CD8-positive, alpha-beta memory T cell (primary cell): ENCODE measurements at regions not wholly inside any gene's neighbourhood (a gene's known extent, or its start where the extent isn't known, plus 50 kb on each side); places are given as distances from the start of the nearest gene placed in this dataset.
A peak's percentile ranks its signal among the peaks of the same experiment; 100 is the strongest.

Experiments used
- CTCF ChIA-PET: fragments of 350-600 bp; sonication (Branson Sonifier 250); formaldehyde crosslinking; loops from one replicate; lab custom pipeline; 2021; ENCODE audit warnings: antibody characterized with exemption; lab: Charles Lee
- POLR2A ChIA-PET: fragments of 350-600 bp; sonication (Branson Sonifier 250); formaldehyde crosslinking; loops from one replicate; lab custom pipeline; 2021; ENCODE audit warnings: antibody characterized with exemption; lab: Charles Lee
- DNase-seq, 5 donors: peaks; one replicate each; pipeline versions ENCODE4 v3.0.0 to v3.0.0-alpha.2; 2020 to 2022; ENCODE audit warnings: mixed read lengths in 1 of 5
- H3K27ac ChIP-seq: one replicate; pipeline ENCODE4 v1.7.0; 2013; ENCODE audit warnings: low read depth, mild to moderate bottlenecking, low read length, moderate library complexity
- H3K27me3 ChIP-seq: 2 replicates; pipeline ENCODE4 v1.7.0; 2013; ENCODE audit warnings: low read length, mild to moderate bottlenecking; ENCODE audit not compliant: insufficient read depth, poor library complexity, severe bottlenecking
- H3K36me3 ChIP-seq: 2 replicates; pipeline ENCODE4 v1.7.0; 2013; ENCODE audit warnings: mild to moderate bottlenecking, low read length, moderate library complexity; ENCODE audit not compliant: insufficient read depth
- H3K4me1 ChIP-seq: 2 replicates; pipeline ENCODE4 v1.7.0; 2013; ENCODE audit warnings: mild to moderate bottlenecking, low read length, moderate library complexity; ENCODE audit not compliant: insufficient read depth
- H3K4me3 ChIP-seq: 2 replicates; pipeline ENCODE4 v1.7.0; 2013; ENCODE audit warnings: mild to moderate bottlenecking, low read length
- H3K9me3 ChIP-seq: 2 replicates; pipeline ENCODE4 v1.7.0; 2013; ENCODE audit warnings: mild to moderate bottlenecking, low read length
- H3K27ac Mint-ChIP-seq, 8 donors: one replicate each; pipeline ENCODE4 v1.8.0; 2020 to 2021; ENCODE audit warnings: mixed read lengths in 8 of 8, mild to moderate bottlenecking in 6 of 8, inconsistent platforms in 3 of 8, moderate library complexity in 3 of 8
- H3K27me3 Mint-ChIP-seq, 2 donors: one replicate each; pipeline ENCODE4 v1.8.0; 2020 to 2021; ENCODE audit warnings: mixed read lengths in 2 of 2, mild to moderate bottlenecking in 1 of 2, moderate library complexity in 1 of 2
- H3K36me3 Mint-ChIP-seq, 3 donors: one replicate each; pipeline ENCODE4 v1.8.0; 2020 to 2021; ENCODE audit warnings: mixed read lengths in 3 of 3, inconsistent platforms in 1 of 3, mild to moderate bottlenecking in 1 of 3
- H3K4me1 Mint-ChIP-seq, 3 donors: one replicate each; pipeline ENCODE4 v1.8.0; 2020 to 2021; ENCODE audit warnings: mixed read lengths in 3 of 3, inconsistent platforms in 1 of 3, mild to moderate bottlenecking in 1 of 3
- H3K4me3 Mint-ChIP-seq, 7 donors: one replicate each; pipeline ENCODE4 v1.8.0; 2020 to 2021; ENCODE audit warnings: mixed read lengths in 7 of 7, mild to moderate bottlenecking in 6 of 7, moderate library complexity in 4 of 7, inconsistent platforms in 2 of 7
- H3K9me3 Mint-ChIP-seq, 5 donors: one replicate each; pipeline ENCODE4 v1.8.0; 2020 to 2022; ENCODE audit warnings: mixed read lengths in 5 of 5, mild to moderate bottlenecking in 3 of 5, moderate library complexity in 2 of 5, inconsistent platforms in 1 of 5

GRCh38 chr9:30201024-30201423 lies 2183.4 kb upstream of the ACO1 start:
- no peaks in the 10 kb centered on the region for H3K4me1 Mint-ChIP-seq
- CTCF ChIA-PET: no interaction called here
- no peak overlapping the region for H3K27ac Mint-ChIP-seq
- Histone ChIP-seq H3K4me3 (no peak overlapping the region), H3K9me3 (no peaks in the 10 kb centered on the region), H3K27me3 (no peaks in the 10 kb centered on the region), H3K4me1 (no peaks in the 10 kb centered on the region), H3K36me3 (no peaks in the 10 kb centered on the region), H3K27ac (no peak overlapping the region)
- POLR2A ChIA-PET: no interaction called here
- H3K4me3 Mint-ChIP-seq: no peak overlapping the region
- H3K9me3 Mint-ChIP-seq: peaks cover 2 to 14% (median 8%) of the 10 kb centered on the region in 5 donors
- peaks cover 0 to 1% (median 0%) of the 10 kb centered on the region in 3 donors for H3K36me3 Mint-ChIP-seq
- H3K27me3 Mint-ChIP-seq: no peaks in the 10 kb centered on the region
- DNase-seq: no peak

DNA sequence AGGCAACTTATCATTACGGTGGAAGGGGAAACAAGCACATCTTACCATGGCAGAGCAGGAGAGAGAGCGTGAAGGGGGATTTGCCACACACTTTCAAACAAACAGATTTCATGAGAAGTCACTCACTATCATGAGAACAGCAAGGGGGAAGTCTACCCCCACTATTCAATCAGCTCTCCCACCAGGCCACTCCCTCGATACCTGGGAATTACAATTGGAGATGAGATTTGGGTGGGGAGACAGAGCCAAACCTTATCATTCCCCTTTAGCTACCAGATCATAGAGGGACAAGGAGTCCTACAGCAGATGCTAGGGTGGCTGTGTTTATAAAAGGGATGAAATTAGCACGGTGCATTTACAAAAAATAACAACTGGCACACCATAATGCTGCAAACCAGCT lies 2149.4 kb upstream of the ACO1 start:
- Histone ChIP-seq H3K36me3 (no peaks in the 10 kb centered on the region), H3K4me1 (no peaks in the 10 kb centered on the region), H3K27ac (no peak overlapping the region), H3K27me3 (no peaks in the 10 kb centered on the region), H3K4me3 (no peak overlapping the region), H3K9me3 (no peaks in the 10 kb centered on the region)
- Mint-ChIP-seq H3K4me3 (no peak overlapping the region), H3K36me3 (no peaks in the 10 kb centered on the region), H3K27me3 (no peaks in the 10 kb centered on the region), H3K27ac (peak overlapping the region in 1 of 8 donors; percentile 39), H3K9me3 (peaks cover 0 to 10% (median 0%) of the 10 kb centered on the region in 5 donors), H3K4me1 (no peaks in the 10 kb centered on the region)
- ChIA-PET CTCF (no interaction called here), POLR2A (no interaction called here)
- no peak for DNase-seq

GRCh38 chr9:30235564-30235963 lies 2148.9 kb upstream of the ACO1 start:
- Histone ChIP-seq H3K36me3 (no peaks in the 10 kb centered on the region), H3K4me3 (no peak overlapping the region), H3K4me1 (no peaks in the 10 kb centered on the region), H3K27ac (no peak overlapping the region), H3K27me3 (no peaks in the 10 kb centered on the region), H3K9me3 (no peaks in the 10 kb centered on the region)
- H3K9me3 Mint-ChIP-seq: peaks cover 0 to 10% (median 0%) of the 10 kb centered on the region in 5 donors
- H3K27ac Mint-ChIP-seq: no peak overlapping the region
- no peaks in the 10 kb centered on the region for H3K4me1 Mint-ChIP-seq
- ChIA-PET CTCF (no interaction called here), POLR2A (no interaction called here)
- no peaks in the 10 kb centered on the region for H3K27me3 Mint-ChIP-seq
- H3K36me3 Mint-ChIP-seq: no peaks in the 10 kb centered on the region
- no peak for DNase-seq
- no peak overlapping the region for H3K4me3 Mint-ChIP-seq

DNA sequence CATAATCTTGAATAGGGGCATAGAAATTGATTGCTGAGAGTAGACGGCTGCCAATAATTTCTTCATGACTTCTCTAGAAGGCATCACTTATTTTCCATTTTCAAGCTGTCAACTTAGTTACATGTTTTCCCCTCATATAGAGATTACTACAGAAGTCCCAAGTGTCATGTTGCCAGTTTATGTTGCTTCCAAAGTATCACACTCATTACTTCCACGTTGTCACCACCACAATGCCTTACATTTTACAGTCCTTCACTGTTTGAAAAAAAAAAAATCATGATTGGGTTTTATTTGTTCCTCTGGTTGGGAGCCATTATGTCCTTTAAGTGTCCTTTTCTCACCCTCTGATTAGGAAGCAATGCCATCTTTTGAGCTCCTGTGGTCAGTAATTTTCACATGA lies 2144.6 kb upstream of the ACO1 start:
- no peaks in the 10 kb centered on the region for H3K4me1 Mint-ChIP-seq
- DNase-seq: no peak
- no peaks in the 10 kb centered on the region for H3K4me1 ChIP-seq
- peaks cover 0 to 10% (median 2%) of the 10 kb centered on the region in 5 donors for H3K9me3 Mint-ChIP-seq
- no peaks in the 10 kb centered on the region for H3K9me3 ChIP-seq
- no peak overlapping the region for H3K4me3 ChIP-seq
- ChIA-PET POLR2A (no interaction called here), CTCF (no interaction called here)
- H3K27me3 ChIP-seq: no peaks in the 10 kb centered on the region
- H3K36me3 ChIP-seq: no peaks in the 10 kb centered on the region
- no peak overlapping the region for H3K27ac Mint-ChIP-seq
- H3K4me3 Mint-ChIP-seq: no peak overlapping the region
- no peaks in the 10 kb centered on the region for H3K36me3 Mint-ChIP-seq
- H3K27me3 Mint-ChIP-seq: no peaks in the 10 kb centered on the region
- H3K27ac ChIP-seq: no peak overlapping the region

DNA sequence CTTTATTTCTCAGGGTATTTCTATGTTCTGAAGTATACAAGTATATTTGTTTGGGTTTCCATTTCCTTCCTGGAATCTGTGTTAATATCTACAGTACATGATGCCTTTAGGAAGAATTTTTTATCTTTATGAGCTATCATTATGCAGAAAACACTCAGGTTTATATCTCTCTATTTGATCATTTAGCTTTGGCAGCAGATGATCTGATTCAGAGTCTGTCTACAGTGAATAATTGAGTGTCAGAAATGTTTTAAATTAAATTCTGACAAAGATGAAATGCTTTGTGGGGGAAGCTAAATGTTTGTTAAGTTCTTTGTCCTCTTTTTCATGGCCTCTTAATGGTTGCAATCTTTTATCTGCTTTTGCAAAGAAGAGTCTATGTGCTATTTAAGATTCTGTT lies 2141.0 kb upstream of the ACO1 start:
- H3K9me3 Mint-ChIP-seq: peaks cover 0 to 6% (median 2%) of the 10 kb centered on the region in 5 donors
- Histone ChIP-seq H3K36me3 (no peaks in the 10 kb centered on the region), H3K9me3 (no peaks in the 10 kb centered on the region), H3K4me1 (no peaks in the 10 kb centered on the region), H3K4me3 (no peak overlapping the region), H3K27ac (no peak overlapping the region), H3K27me3 (no peaks in the 10 kb centered on the region)
- no peaks in the 10 kb centered on the region for H3K4me1 Mint-ChIP-seq
- CTCF ChIA-PET: no interaction called here
- H3K27ac Mint-ChIP-seq: no peak overlapping the region
- POLR2A ChIA-PET: no interaction called here
- no peaks in the 10 kb centered on the region for H3K27me3 Mint-ChIP-seq
- DNase-seq: no peak
- no peak overlapping the region for H3K4me3 Mint-ChIP-seq
- no peaks in the 10 kb centered on the region for H3K36me3 Mint-ChIP-seq

- H3K27ac ChIP-seq: no peak overlapping the region
- no peak overlapping the region for H3K4me3 Mint-ChIP-seq
- ChIA-PET POLR2A (no interaction called here), CTCF (no interaction called here)
- no peaks in the 10 kb centered on the region for H3K9me3 ChIP-seq
- H3K36me3 Mint-ChIP-seq: no peaks in the 10 kb centered on the region
- H3K36me3 ChIP-seq: no peaks in the 10 kb centered on the region
- peaks cover 0 to 2% (median 0%) of the 10 kb centered on the region in 5 donors for H3K9me3 Mint-ChIP-seq
- H3K27me3 ChIP-seq: no peaks in the 10 kb centered on the region
- H3K4me1 ChIP-seq: no peaks in the 10 kb centered on the region
- no peak for DNase-seq
- no peak overlapping the region for H3K4me3 ChIP-seq
- H3K4me1 Mint-ChIP-seq: no peaks in the 10 kb centered on the region
- no peaks in the 10 kb centered on the region for H3K27me3 Mint-ChIP-seq
- peak overlapping the region in 1 of 8 donors; percentile 6 for H3K27ac Mint-ChIP-seq
These were observed 2139.6 kb upstream of the ACO1 start for GRCh38 chr9:30244877-30245276.

DNA sequence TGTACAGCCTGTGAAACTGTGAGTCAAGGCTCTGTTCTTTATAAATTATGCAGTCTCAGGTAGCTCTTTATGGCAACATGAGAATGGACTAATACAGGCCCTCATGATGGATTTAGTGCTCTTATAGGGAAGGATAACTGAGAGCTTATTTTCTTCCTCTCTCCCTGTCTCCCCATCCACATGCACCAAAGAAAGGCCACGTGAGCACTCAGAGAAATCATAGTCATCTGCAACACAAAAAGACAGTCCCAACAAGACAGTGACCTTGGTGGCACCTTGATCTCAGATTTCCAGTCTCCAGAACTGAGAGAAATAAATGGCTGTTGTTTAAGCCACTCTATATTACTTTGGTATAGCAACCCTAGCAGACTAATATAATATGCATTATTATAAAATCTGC lies 2133.6 kb upstream of the ACO1 start:
- Histone ChIP-seq H3K27ac (no peak overlapping the region), H3K9me3 (no peaks in the 10 kb centered on the region), H3K4me3 (no peak overlapping the region), H3K36me3 (no peaks in the 10 kb centered on the region), H3K27me3 (no peaks in the 10 kb centered on the region), H3K4me1 (no peaks in the 10 kb centered on the region)
- Mint-ChIP-seq H3K36me3 (no peaks in the 10 kb centered on the region), H3K27ac (no peak overlapping the region), H3K4me1 (no peaks in the 10 kb centered on the region), H3K9me3 (peaks cover 0 to 2% (median 0%) of the 10 kb centered on the region in 5 donors), H3K27me3 (no peaks in the 10 kb centered on the region), H3K4me3 (no peak overlapping the region)
- ChIA-PET CTCF (no interaction called here), POLR2A (no interaction called here)
- DNase-seq: no peak

- H3K4me3 ChIP-seq: no peak overlapping the region
- ChIA-PET CTCF (no interaction called here), POLR2A (no interaction called here)
- Mint-ChIP-seq H3K27ac (no peak overlapping the region), H3K36me3 (no peaks in the 10 kb centered on the region), H3K9me3 (peaks cover 0 to 16% (median 8%) of the 10 kb centered on the region in 5 donors), H3K27me3 (no peaks in the 10 kb centered on the region), H3K4me3 (no peak overlapping the region), H3K4me1 (no peaks in the 10 kb centered on the region)
- no peak for DNase-seq
- no peaks in the 10 kb centered on the region for H3K27me3 ChIP-seq
- no peaks in the 10 kb centered on the region for H3K4me1 ChIP-seq
- H3K27ac ChIP-seq: no peak overlapping the region
- H3K9me3 ChIP-seq: no peaks in the 10 kb centered on the region
- no peaks in the 10 kb centered on the region for H3K36me3 ChIP-seq
These were observed 2126.3 kb upstream of the ACO1 start for GRCh38 chr9:30258094-30258493.
